GM12878 (cell line): ENCODE measurements at regions not wholly inside any gene's neighbourhood (a gene's known extent, or its start where the extent isn't known, plus 50 kb on each side); places are given as distances from the start of the nearest gene placed in this dataset.

Experiments used
- ATAC-seq: fragments of 200-7000 bp; cut with Tn5 transposase; 3 replicates; pipeline ENCODE4 v1.9.1; 2020; ENCODE audit warnings: mild to moderate bottlenecking, moderate library complexity
- BruUV-seq: library from RNA; stranded (reverse); fragments of 400-500 nt; replicated peaks from 2 replicates; lab custom pipeline; 2021; lab: Mats Ljungman, UMichigan
- CTCF ChIA-PET: fragments of 300-600 bp; sonication (Branson Sonifier 250); formaldehyde crosslinking; extraction: SDS; loops from one replicate; lab custom pipeline; 2021; ENCODE audit warnings: inconsistent platforms; lab: Yijun Ruan, JAX
- POLR2A ChIA-PET: fragments of 350-600 bp; formaldehyde crosslinking; extraction: SDS; loops from one replicate; lab custom pipeline; 2021; ENCODE audit warnings: inconsistent platforms; lab: Charles Lee
- RAD21 ChIA-PET: fragments of 300-600 bp; sonication (Branson Sonifier 250); formaldehyde crosslinking; loops from one replicate; lab custom pipeline; 2023; ENCODE audit warnings: antibody characterized with exemption; ENCODE audit not compliant: unreplicated experiment; lab: Charles Lee
- SMC1A ChIA-PET: fragments of 300-600 bp; sonication (Branson Sonifier 250); formaldehyde crosslinking; loops from one replicate; lab custom pipeline; 2023; ENCODE audit not compliant: unreplicated experiment, uncharacterized antibody; lab: Charles Lee
- DNase-seq: peaks from one replicate; pipeline ENCODE4 v3.0.0-alpha.2; 2011; ENCODE audit warnings: low read depth, low spot score
- FAIRE-seq: peaks from 3 replicates; lab custom pipeline; 2011; peaks lifted over from hg19 to GRCh38; lab: Jason Lieb, UNC
- H2AFZ ChIP-seq: 2 replicates; pipeline ENCODE4 v1.6.0; 2011; ENCODE audit warnings: low read depth, low read length, control low read depth; ENCODE audit not compliant: control insufficient read depth
- H3K27ac ChIP-seq: 2 replicates; pipeline ENCODE4 v1.5.1; 2011; ENCODE audit warnings: control low read depth; ENCODE audit not compliant: control insufficient read depth, insufficient read depth
- H3K27me3 ChIP-seq, 2 experiments: replicated peaks in 1 of 2; 2 replicates each; pipeline versions ENCODE4 v1.6.0 to v1.6.1; 2011; ENCODE audit warnings: low read length in 1 of 2; ENCODE audit not compliant: control insufficient read depth in 2 of 2, insufficient read depth in 2 of 2
- H3K36me3 ChIP-seq, 2 experiments: 2 replicates each; pipeline ENCODE4 v1.5.1; 2011; ENCODE audit warnings: low read length in 1 of 2; ENCODE audit not compliant: control insufficient read depth in 2 of 2, insufficient read depth in 2 of 2
- H3K4me1 ChIP-seq: 2 replicates; pipeline ENCODE4 v1.6.1; 2011; ENCODE audit warnings: mild to moderate bottlenecking, low read length, moderate library complexity, mixed read lengths; ENCODE audit not compliant: control insufficient read depth, insufficient read depth
- H3K4me2 ChIP-seq: 2 replicates; pipeline ENCODE4 v1.6.0; 2011; ENCODE audit warnings: control low read depth; ENCODE audit not compliant: control insufficient read depth, insufficient read depth
- H3K4me3 ChIP-seq: fragments of 200-600 bp; sonication (generic); 2 replicates; pipeline ENCODE4 v1.5.1; 2016
- H3K79me2 ChIP-seq: 2 replicates; pipeline ENCODE4 v1.6.0; 2011; ENCODE audit warnings: low read length; ENCODE audit not compliant: control insufficient read depth, insufficient read depth
- H3K9ac ChIP-seq: 2 replicates; pipeline ENCODE4 v1.8.0; 2011; ENCODE audit warnings: low read length, control low read depth, mixed read lengths; ENCODE audit not compliant: control insufficient read depth, insufficient read depth
- H3K9me3 ChIP-seq: replicated peaks from 3 replicates; pipeline ENCODE4 v1.5.1; 2011; ENCODE audit warnings: mild to moderate bottlenecking, low read length; ENCODE audit not compliant: control insufficient read depth, insufficient read depth
- H4K20me1 ChIP-seq: 2 replicates; pipeline ENCODE4 v1.6.0; 2011; ENCODE audit not compliant: control insufficient read depth, insufficient read depth
- REST ChIP-seq: IDR thresholded peaks from 2 replicates; pipeline ENCODE4 v1.6.1; 2012; ENCODE audit warnings: mild to moderate bottlenecking, low read depth, low read length
- SMAD1 ChIP-seq: fragments of 450-650 bp; IDR thresholded peaks from 2 replicates; pipeline ENCODE4 v1.6.1; 2018; ENCODE audit warnings: mild to moderate bottlenecking, low read depth; ENCODE audit not compliant: partially characterized antibody
- WGBS: methylation state at CpG from one replicate; pipeline ENCODE4 v1.1.6; 2016; ENCODE audit warnings: low lambda C conversion rate; ENCODE audit not compliant: insufficient replicate concordance, insufficient coverage; ENCODE audit errors: missing lambda C conversion rate; 5-methylcytosine and 5-hydroxymethylcytosine counted together
- in situ Hi-C: fragments of 300-500 bp; cut with MboI; formaldehyde crosslinking; loops from 9 replicates; pipeline ENCODE4 v1.14.3; 2018; ENCODE audit warnings: mixed read lengths
- intact Hi-C: fragments of 100-400 bp; cut with micrococcal nuclease; formaldehyde crosslinking; loops from one replicate; pipeline ENCODE4 v1.14.2; 2022; ENCODE audit not compliant: unreplicated experiment

- Histone ChIP-seq H4K20me1 (no peaks in the 10 kb centered on the region), H3K4me2 (no peak overlapping the region), H3K4me1 (no peaks in the 10 kb centered on the region), H3K79me2 (no peaks in the 10 kb centered on the region), H2AFZ (no peak overlapping the region), H3K4me3 (no peak overlapping the region), H3K9me3 (no peaks in the 10 kb centered on the region; the same call in 2 of the 3 replicates), H3K9ac (no peak overlapping the region), H3K27ac (no peak overlapping the region), H3K36me3 (no peaks in the 10 kb centered on the region), H3K27me3 (no peaks in the 10 kb centered on the region; a peak in 1 of 4 replicates)
- in situ Hi-C loops: no loop called here
- DNase-seq: no peak
- FAIRE-seq: no peak
- RAD21 ChIA-PET: no interaction called here
- TF ChIP-seq REST (peak; percentile 55; the same call in 1 of the 2 replicates), SMAD1 (no peak)
- WGBS: 92% methylated on average over 79 of the region's 121 CpGs
- no TSS peak for BruUV-seq
- POLR2A ChIA-PET: no interaction called here
- intact Hi-C loops: no loop called here
- SMC1A ChIA-PET: no interaction called here
- CTCF ChIA-PET: no interaction called here
- ATAC-seq: no peak
Observed at GRCh38 chr13:53200498-53201453, 172.2 kb downstream of the OLFM4 start.
